22Rv1 (cell line): ENCODE measurements at regions not wholly inside any gene's neighbourhood (a gene's known extent, or its start where the extent isn't known, plus 50 kb on each side); places are given as distances from the start of the nearest gene placed in this dataset.

Experiments
- CTCF ChIP-seq: fragments of 450-650 bp; IDR thresholded peaks from 2 replicates; pipeline ENCODE4 v1.5.1; 2017; ENCODE audit warnings: mild to moderate bottlenecking
- ZFX ChIP-seq: fragments of 450-650 bp; IDR thresholded peaks from 2 replicates; pipeline ENCODE4 v1.6.1; 2017; ENCODE audit warnings: antibody characterized with exemption, borderline replicate concordance

DNA sequence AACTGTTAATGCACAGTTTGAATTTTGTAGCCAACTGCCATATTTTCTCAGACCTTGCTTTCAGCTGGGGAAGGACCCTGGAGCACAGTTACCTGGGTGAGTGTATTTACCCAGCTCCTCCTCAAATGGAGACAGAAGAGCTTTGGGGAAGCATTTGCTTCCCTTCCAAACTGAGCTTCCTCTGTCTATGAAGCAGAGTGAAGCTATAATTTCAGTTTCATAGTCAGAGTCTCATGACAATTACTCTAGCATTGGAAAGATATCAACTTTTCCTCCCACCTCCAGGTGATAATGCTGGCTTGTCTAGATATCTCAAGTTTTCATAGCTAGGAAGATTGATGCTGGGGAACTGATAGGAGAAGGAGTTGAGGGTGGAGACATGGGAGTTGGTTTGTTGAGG lies 406.4 kb upstream of the CLINT1 start:
- TF ChIP-seq CTCF (no peak), ZFX (no peak)
